Endothelial cell of umbilical vein (primary cell): ENCODE measurements at regions not wholly inside any gene's neighbourhood (a gene's known extent, or its start where the extent isn't known, plus 50 kb on each side); places are given as distances from the start of the nearest gene placed in this dataset.

Source experiments
- BruUV-seq: library from RNA; stranded (reverse); fragments of 400-500 nt; replicated peaks from 2 replicates; lab custom pipeline; 2021; lab: Mats Ljungman, UMichigan
- CTCF ChIA-PET: fragments of 300-600, 350-600 bp; sonication (Branson Sonifier 250); formaldehyde crosslinking; loops from one replicate; lab custom pipeline; 2021; ENCODE audit warnings: antibody characterized with exemption, inconsistent platforms; lab: Charles Lee
- POLR2A ChIA-PET: fragments of 300-600, 350-600 bp; sonication (Branson Sonifier 250); formaldehyde crosslinking; loops from one replicate; lab custom pipeline; 2021; ENCODE audit warnings: antibody characterized with exemption, inconsistent platforms; lab: Charles Lee
- DNase-seq: peaks from one replicate; pipeline ENCODE4 v3.0.0-alpha.2; 2011; ENCODE audit warnings: low read depth, low spot score
- FAIRE-seq: peaks from 2 replicates; lab custom pipeline; 2011; peaks lifted over from hg19 to GRCh38; lab: Jason Lieb, UNC
- H2AFZ ChIP-seq: 2 replicates; pipeline ENCODE4 v1.6.0; 2012; ENCODE audit warnings: low read depth, low read length, control low read depth, inconsistent platforms
- H3K27ac ChIP-seq: 2 replicates; pipeline ENCODE4 v1.5.1; 2011; ENCODE audit warnings: low read depth, mild to moderate bottlenecking, control low read depth, low read length, moderate library complexity; ENCODE audit not compliant: insufficient read depth
- H3K27me3 ChIP-seq, 2 experiments: 2 replicates each; pipeline versions ENCODE4 v1.6.0 to v1.6.1; 2011; ENCODE audit warnings: low read length in 2 of 2, mixed read lengths in 1 of 2; ENCODE audit not compliant: control insufficient read depth in 2 of 2, insufficient read depth in 2 of 2
- H3K36me3 ChIP-seq, 2 experiments: 2 replicates in 1 of 2; 3 replicates in 1 of 2; pipeline ENCODE4 v1.5.1; 2011; ENCODE audit warnings: low read length in 2 of 2, mild to moderate bottlenecking in 1 of 2, moderate library complexity in 1 of 2; ENCODE audit not compliant: control insufficient read depth in 2 of 2, insufficient read depth in 2 of 2; ENCODE audit errors: extremely low read depth in 1 of 2
- H3K4me1 ChIP-seq: 3 replicates; pipeline ENCODE4 v1.5.1; 2011; ENCODE audit warnings: mild to moderate bottlenecking, low read length; ENCODE audit not compliant: control insufficient read depth, insufficient read depth; ENCODE audit errors: extremely low read depth
- H3K4me2 ChIP-seq: 2 replicates; pipeline ENCODE4 v1.6.1; 2011; ENCODE audit warnings: low read length, control low read depth, mixed read lengths; ENCODE audit not compliant: insufficient read depth
- H3K4me3 ChIP-seq, 3 experiments: fragments of 200-600 bp in 1 of 3; sonication (generic), shearing (Covaris generic) in 1 of 3; replicated peaks in 1 of 3; 2 replicates each; pipeline ENCODE4 v1.5.1; 2011 to 2016; ENCODE audit warnings: control low read depth in 3 of 3, low read length in 3 of 3, mild to moderate bottlenecking in 2 of 3, inconsistent platforms in 1 of 3, low read depth in 1 of 3, moderate library complexity in 1 of 3; ENCODE audit not compliant: insufficient read depth in 1 of 3
- H3K79me2 ChIP-seq: 2 replicates; pipeline ENCODE4 v1.6.0; 2012; ENCODE audit warnings: low read length, inconsistent platforms; ENCODE audit not compliant: control insufficient read depth, insufficient read depth
- H3K9ac ChIP-seq: replicated peaks from 2 replicates; pipeline ENCODE3; 2011; ENCODE audit warnings: low read length, control low read depth; ENCODE audit not compliant: insufficient read depth; ENCODE audit errors: extremely low read depth
- H3K9me1 ChIP-seq: replicated peaks from 3 replicates; pipeline ENCODE4 v1.6.0; 2011; ENCODE audit warnings: mild to moderate bottlenecking, low read length; ENCODE audit not compliant: control insufficient read depth, insufficient read depth; ENCODE audit errors: extremely low read depth
- H3K9me3 ChIP-seq: replicated peaks from 2 replicates; pipeline ENCODE4 v1.5.1; 2012; ENCODE audit warnings: low read length, inconsistent platforms; ENCODE audit not compliant: control insufficient read depth, insufficient read depth
- H4K20me1 ChIP-seq: replicated peaks from 2 replicates; pipeline ENCODE3; 2011; ENCODE audit warnings: mild to moderate bottlenecking, low read length; ENCODE audit not compliant: control insufficient read depth, insufficient read depth; ENCODE audit errors: extremely low read depth
- CTCF ChIP-seq, 2 donors: IDR thresholded peaks; 1 replicate in 1 of 2; 2 replicates in 1 of 2; pipeline ENCODE4 v1.5.1; 2011; ENCODE audit warnings: low read length in 2 of 2, mild to moderate bottlenecking in 2 of 2, moderate library complexity in 2 of 2, control low read depth in 1 of 2, inconsistent platforms in 1 of 2, low read depth in 1 of 2; ENCODE audit not compliant: insufficient read depth in 1 of 2; ENCODE audit errors: extremely low read depth in 1 of 2
- EZH2 ChIP-seq: IDR thresholded peaks from 2 replicates; pipeline ENCODE4 v1.6.1; 2012; ENCODE audit warnings: borderline replicate concordance, low read depth, mild to moderate bottlenecking, moderate library complexity, low read length, inconsistent platforms; ENCODE audit not compliant: severe bottlenecking
- FOS ChIP-seq: IDR thresholded peaks from 2 replicates; pipeline ENCODE4 v1.6.1; 2011; ENCODE audit warnings: mild to moderate bottlenecking, low read length, moderate library complexity, borderline replicate concordance; ENCODE audit not compliant: insufficient read depth
- GATA2 ChIP-seq: IDR thresholded peaks from 2 replicates; pipeline ENCODE4 v1.7.0; 2011; ENCODE audit warnings: low read depth, mild to moderate bottlenecking, moderate library complexity, mixed read lengths, low read length; ENCODE audit not compliant: insufficient read length, insufficient read depth
- JUN ChIP-seq: IDR thresholded peaks from 2 replicates; pipeline ENCODE4 v1.6.1; 2011; ENCODE audit warnings: borderline replicate concordance, low read depth; ENCODE audit not compliant: insufficient read length, insufficient read depth
- MAX ChIP-seq: IDR thresholded peaks from 2 replicates; pipeline ENCODE4 v1.6.1; 2011; ENCODE audit not compliant: insufficient read depth, insufficient read length
- MYC ChIP-seq: IDR thresholded peaks from one replicate; pipeline ENCODE4 v1.6.1; 2011; ENCODE audit warnings: mild to moderate bottlenecking, low read depth, low read length
- POLR2A ChIP-seq: IDR thresholded peaks from 2 replicates; pipeline ENCODE4 v1.6.1; 2012; ENCODE audit warnings: low read depth, mild to moderate bottlenecking, control low read depth, low read length
- POLR2AphosphoS5 ChIP-seq: IDR thresholded peaks from 2 replicates; pipeline ENCODE4 v1.6.1; 2012; ENCODE audit warnings: low read depth, mild to moderate bottlenecking, control low read depth, low read length, moderate library complexity; ENCODE audit not compliant: insufficient read depth
- dilution Hi-C: fragments of 300-500 bp; cut with MboI; formaldehyde crosslinking; loops from one replicate; pipeline ENCODE4 v1.15.0; 2019; ENCODE audit warnings: low sequenced_read_pairs; ENCODE audit not compliant: extremely low pct_ligation_motif_present
- intact Hi-C: fragments of 100-400 bp; cut with micrococcal nuclease; formaldehyde crosslinking; loops from one replicate; pipeline ENCODE4 v1.10.0; 2022

- no peak for TF ChIP-seq POLR2AphosphoS5
- TF ChIP-seq CTCF (IDR thresholded peaks at IDR 0.05; ENCODE audit: extremely low read depth in 1 of 2, insufficient read depth in 1 of 2, low read depth in 1 of 2, low read length in 2 of 2) = no peak
- no peak for TF ChIP-seq POLR2A
- no peak for TF ChIP-seq FOS
- TF ChIP-seq EZH2 = no peak
- intact Hi-C loops = no loop called here
- POLR2A ChIA-PET = no interaction called here
Observed at GRCh38 chr15:29944925-29945324, 122.7 kb upstream of the TJP1 start.

GRCh38 chr15:29942548-29942947, 120.3 kb upstream of the TJP1 start:
- no peak for FAIRE-seq
- intact Hi-C loops (no loop called here), dilution Hi-C loops (no loop called here)
- DNase-seq = no peak
- Histone ChIP-seq H3K9ac (no peak overlapping the region), H3K4me3 (no peak overlapping the region), H3K4me1 (peaks cover 8% of the 10 kb centered on the region), H2AFZ (no peak overlapping the region), H4K20me1 (no peaks in the 10 kb centered on the region), H3K79me2 (no peaks in the 10 kb centered on the region), H3K9me3 (no peaks in the 10 kb centered on the region), H3K27ac (no peak overlapping the region), H3K36me3 (no peaks in the 10 kb centered on the region), H3K9me1 (no peaks in the 10 kb centered on the region), H3K27me3 (no peaks in the 10 kb centered on the region), H3K4me2 (no peak overlapping the region)
- ChIA-PET CTCF (interaction anchor here (0.7 to 3.0 kb wide), 6 partner anchors 9 to 195 kb away, joined by 3 to 17 read pairs (median 3); no protein-coding TSS in a partner anchor), POLR2A (no interaction called here)
- no peak for TF ChIP-seq GATA2
- no peak for TF ChIP-seq CTCF (IDR thresholded peaks at IDR 0.05; ENCODE audit: extremely low read depth in 1 of 2, insufficient read depth in 1 of 2, low read depth in 1 of 2, low read length in 2 of 2)
- TF ChIP-seq MYC = no peak
- TF ChIP-seq MAX = no peak
- no peak for TF ChIP-seq POLR2A
- TF ChIP-seq POLR2AphosphoS5 = no peak
- TF ChIP-seq EZH2 = no peak
- TF ChIP-seq JUN = no peak
- no peak for TF ChIP-seq FOS
- BruUV-seq = no TSS peak

More at GRCh38 chr15:29944925-29945324, 122.7 kb upstream of the TJP1 start:
- DNase-seq (no peak), FAIRE-seq (no peak)
- Histone ChIP-seq H3K9ac (no peak overlapping the region), H4K20me1 (no peaks in the 10 kb centered on the region), H3K4me1 (no peaks in the 10 kb centered on the region), H3K79me2 (no peaks in the 10 kb centered on the region), H3K9me3 (no peaks in the 10 kb centered on the region), H3K4me2 (no peak overlapping the region), H3K27me3 (no peaks in the 10 kb centered on the region), H3K36me3 (no peaks in the 10 kb centered on the region), H3K4me3 (no peak overlapping the region), H3K27ac (no peak overlapping the region), H2AFZ (no peak overlapping the region), H3K9me1 (no peaks in the 10 kb centered on the region)
- CTCF ChIA-PET = interaction anchor here (1.6 to 1.7 kb wide), 2 partner anchors 19 to 20 kb away, joined by 3 to 5 read pairs; no protein-coding TSS in a partner anchor
- BruUV-seq = no TSS peak
- dilution Hi-C loops = no loop called here
